KMS-11 (cell line): ENCODE measurements at regions not wholly inside any gene's neighbourhood (a gene's known extent, or its start where the extent isn't known, plus 50 kb on each side); places are given as distances from the start of the nearest gene placed in this dataset.

Experiments used
- H2AFZ ChIP-seq: fragments of 200-600 bp; sonication (generic); 2 replicates; pipeline ENCODE4 v1.6.1; 2016; ENCODE audit warnings: antibody characterized with exemption, mixed run types, low read depth
- H3K27ac ChIP-seq: fragments of 200-600 bp; sonication (generic); 2 replicates; pipeline ENCODE4 v1.6.1; 2016; ENCODE audit warnings: mild to moderate bottlenecking, mixed run types
- H3K27me3 ChIP-seq: fragments of 200-600 bp; sonication (generic); 2 replicates; pipeline ENCODE4 v1.6.1; 2017; ENCODE audit warnings: mild to moderate bottlenecking, low read depth, mixed run types, moderate library complexity; ENCODE audit not compliant: insufficient read depth
- H3K36me3 ChIP-seq: fragments of 200-600 bp; sonication (generic); 2 replicates; pipeline ENCODE4 v1.6.1; 2017; ENCODE audit warnings: mild to moderate bottlenecking, mixed run types; ENCODE audit not compliant: insufficient read depth
- H3K4me1 ChIP-seq: fragments of 200-600 bp; sonication (generic); 2 replicates; pipeline ENCODE4 v1.6.1; 2016; ENCODE audit warnings: mild to moderate bottlenecking, low read depth, mixed run types; ENCODE audit not compliant: poor library complexity, severe bottlenecking
- H3K4me2 ChIP-seq: fragments of 200-600 bp; sonication (generic); 2 replicates; pipeline ENCODE4 v1.7.0; 2016; ENCODE audit warnings: mild to moderate bottlenecking, mixed run types
- H3K4me3 ChIP-seq: fragments of 200-600 bp; sonication (generic); IDR thresholded peaks from 2 replicates; pipeline ENCODE4 v1.6.1; 2017; ENCODE audit warnings: low read depth, low read length, mixed read lengths; ENCODE audit not compliant: insufficient read depth
- H3K79me2 ChIP-seq: fragments of 200-600 bp; sonication (generic); 2 replicates; pipeline ENCODE4 v1.6.1; 2016; ENCODE audit warnings: low read depth, mixed run types; ENCODE audit not compliant: insufficient read depth
- H3K9ac ChIP-seq: fragments of 200-600 bp; sonication (generic); 2 replicates; pipeline ENCODE4 v1.6.1; 2016; ENCODE audit warnings: mild to moderate bottlenecking, mixed run types
- H4K20me1 ChIP-seq: fragments of 200-600 bp; sonication (generic); 2 replicates; pipeline ENCODE4 v1.6.1; 2016; ENCODE audit warnings: mild to moderate bottlenecking, mixed run types; ENCODE audit not compliant: insufficient read depth
- CTCF ChIP-seq: fragments of 200-600 bp; sonication (generic); conservative IDR thresholded peaks from 2 replicates; pipeline ENCODE4 v1.6.1; 2017; ENCODE audit warnings: low read depth, mild to moderate bottlenecking, antibody characterized with exemption, low read length, moderate library complexity, mixed read lengths

GRCh38 chr12:43054085-43054484 is 464.5 kb upstream of the PRICKLE1 start:
- Histone ChIP-seq H3K4me2 (no peak overlapping the region), H3K9ac (no peak overlapping the region), H3K27ac (no peak overlapping the region), H3K27me3 (no peaks in the 10 kb centered on the region), H3K4me1 (no peaks in the 10 kb centered on the region), H3K36me3 (no peaks in the 10 kb centered on the region), H3K79me2 (no peaks in the 10 kb centered on the region), H2AFZ (no peak overlapping the region), H3K4me3 (no peak overlapping the region), H4K20me1 (no peaks in the 10 kb centered on the region)
- no peak for TF ChIP-seq CTCF

- Histone ChIP-seq H3K36me3 (no peaks in the 10 kb centered on the region), H3K4me1 (no peaks in the 10 kb centered on the region), H3K4me3 (no peak overlapping the region), H3K9ac (no peak overlapping the region), H3K79me2 (no peaks in the 10 kb centered on the region), H3K27ac (no peak overlapping the region), H2AFZ (no peak overlapping the region), H4K20me1 (no peaks in the 10 kb centered on the region), H3K4me2 (no peak overlapping the region), H3K27me3 (no peaks in the 10 kb centered on the region)
- no peak for TF ChIP-seq CTCF
Observed at GRCh38 chr12:43052441-43052840, 462.9 kb upstream of the PRICKLE1 start.

GRCh38 chr12:43044241-43044640 is 454.7 kb upstream of the PRICKLE1 start:
- no peak overlapping the region for H3K4me3 ChIP-seq
- H3K9ac ChIP-seq: no peak overlapping the region
- no peak for TF ChIP-seq CTCF
- H3K4me1 ChIP-seq: no peaks in the 10 kb centered on the region
- no peak overlapping the region for H2AFZ ChIP-seq
- H3K79me2 ChIP-seq: no peaks in the 10 kb centered on the region
- no peak overlapping the region for H3K4me2 ChIP-seq
- no peak overlapping the region for H3K27ac ChIP-seq
- no peaks in the 10 kb centered on the region for H4K20me1 ChIP-seq
- H3K36me3 ChIP-seq: no peaks in the 10 kb centered on the region
- H3K27me3 ChIP-seq: no peaks in the 10 kb centered on the region

- Histone ChIP-seq H3K4me2 (no peak overlapping the region), H3K4me3 (no peak overlapping the region), H3K79me2 (no peaks in the 10 kb centered on the region), H3K27me3 (no peaks in the 10 kb centered on the region), H2AFZ (no peak overlapping the region), H3K27ac (no peak overlapping the region), H3K4me1 (no peaks in the 10 kb centered on the region), H3K36me3 (no peaks in the 10 kb centered on the region), H3K9ac (no peak overlapping the region), H4K20me1 (no peaks in the 10 kb centered on the region)
- TF ChIP-seq CTCF: no peak
Observed at GRCh38 chr12:43038991-43039390, 449.4 kb upstream of the PRICKLE1 start.

GRCh38 chr12:43029971-43030370 is 440.4 kb upstream of the PRICKLE1 start:
- no peaks in the 10 kb centered on the region for H4K20me1 ChIP-seq
- no peaks in the 10 kb centered on the region for H3K79me2 ChIP-seq
- H2AFZ ChIP-seq: no peak overlapping the region
- no peaks in the 10 kb centered on the region for H3K36me3 ChIP-seq
- no peak overlapping the region for H3K4me3 ChIP-seq
- H3K27ac ChIP-seq: no peak overlapping the region
- no peaks in the 10 kb centered on the region for H3K4me1 ChIP-seq
- no peak for TF ChIP-seq CTCF
- no peak overlapping the region for H3K9ac ChIP-seq
- no peak overlapping the region for H3K4me2 ChIP-seq
- H3K27me3 ChIP-seq: no peaks in the 10 kb centered on the region
